MG63 (cell line): ENCODE measurements at regions not wholly inside any gene's neighbourhood (a gene's known extent, or its start where the extent isn't known, plus 50 kb on each side); places are given as distances from the start of the nearest gene placed in this dataset.
A peak's percentile ranks its signal among the peaks of the same experiment; 100 is the strongest.
"Not testable (repeated sequence)": the region's sequence is repeated elsewhere in the genome, so short reads cannot be mapped to it uniquely, and the experiment has no call there.

Experiments
- DNase-seq: peaks from one replicate; pipeline ENCODE4 v3.0.0-alpha.2; 2020
- H3K27me3 ChIP-seq: fragments of 250-450 bp; sonication (Bioruptor Pico); 2 replicates; pipeline ENCODE4 v1.5.1; 2020; ENCODE audit warnings: mild to moderate bottlenecking, moderate library complexity
- H3K36me3 ChIP-seq: fragments of 250-450 bp; sonication (Bioruptor Pico); 2 replicates; pipeline ENCODE4 v1.5.1; 2020; ENCODE audit warnings: mild to moderate bottlenecking, moderate library complexity
- H3K4me3 ChIP-seq: fragments of 250-450 bp; sonication (Bioruptor Pico); 2 replicates; pipeline ENCODE4 v1.5.1; 2020; ENCODE audit warnings: mild to moderate bottlenecking, moderate library complexity
- H3K9me3 ChIP-seq: fragments of 250-450 bp; sonication (Bioruptor Pico); 2 replicates; pipeline ENCODE4 v1.5.1; 2020; ENCODE audit warnings: mild to moderate bottlenecking, moderate library complexity

GRCh38 chr21:5144731-5145130 is 5376.7 kb upstream of the TPTE start:
- DNase-seq, H3K9me3 ChIP-seq, H3K36me3 ChIP-seq, H3K27me3 ChIP-seq, H3K4me3 ChIP-seq: not testable (repeated sequence)

- H3K4me3 ChIP-seq, DNase-seq, H3K9me3 ChIP-seq, H3K27me3 ChIP-seq, H3K36me3 ChIP-seq: not testable (repeated sequence)
These were observed 5373.7 kb upstream of the TPTE start for GRCh38 chr21:5147685-5148084.

GRCh38 chr21:5149222-5149621 is 5372.2 kb upstream of the TPTE start:
- DNase-seq, H3K36me3 ChIP-seq, H3K4me3 ChIP-seq, H3K9me3 ChIP-seq, H3K27me3 ChIP-seq: not testable (repeated sequence)

GRCh38 chr21:5153842-5154640 is 5367.3 kb upstream of the TPTE start:
- not testable (repeated sequence) for DNase-seq, H3K9me3 ChIP-seq, H3K27me3 ChIP-seq, H3K4me3 ChIP-seq, H3K36me3 ChIP-seq

- not testable (repeated sequence) for H3K9me3 ChIP-seq, H3K4me3 ChIP-seq, H3K27me3 ChIP-seq, H3K36me3 ChIP-seq
- DNase-seq = peak; percentile 72
These were observed 5366.8 kb upstream of the TPTE start for GRCh38 chr21:5154641-5154982.

- H3K9me3 ChIP-seq, DNase-seq, H3K4me3 ChIP-seq, H3K36me3 ChIP-seq, H3K27me3 ChIP-seq: not testable (repeated sequence)
These were observed 5358.4 kb upstream of the TPTE start for GRCh38 chr21:5162693-5163574.

- not testable (repeated sequence) for H3K27me3 ChIP-seq, H3K9me3 ChIP-seq, H3K4me3 ChIP-seq, DNase-seq, H3K36me3 ChIP-seq
These were observed 5355.6 kb upstream of the TPTE start for GRCh38 chr21:5165829-5166228.
